Hematopoietic multipotent progenitor cell treated with erythropoietin and hydrocortisone succinate and interleukin-3 and kit ligand, for 4 days (in vitro differentiated cells): ENCODE measurements at regions not wholly inside any gene's neighbourhood (a gene's known extent, or its start where the extent isn't known, plus 50 kb on each side); places are given as distances from the start of the nearest gene placed in this dataset.

Source experiments
- DNase-seq: peaks from one replicate; pipeline ENCODE4 v3.0.0-alpha.2; 2015

DNA sequence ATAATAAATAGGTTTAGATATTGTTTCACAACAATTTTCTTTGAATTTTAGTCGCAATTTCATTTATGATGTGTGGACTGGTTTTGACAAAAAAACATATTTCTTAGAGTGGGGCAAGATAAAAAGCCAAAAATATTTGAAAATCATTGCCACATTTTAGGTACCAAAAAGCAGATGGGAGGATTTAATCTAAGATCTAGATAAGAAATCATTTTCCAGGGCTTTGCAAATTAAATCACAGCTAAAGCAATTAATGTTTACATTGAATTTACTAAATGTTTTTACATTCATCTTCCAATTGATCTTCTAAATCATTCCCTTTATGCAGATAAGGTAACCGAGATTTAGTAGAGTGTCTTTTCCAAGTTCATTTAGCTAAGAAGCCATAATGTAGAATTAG lies 1386.0 kb upstream of the TENM4 start:
- no peak for DNase-seq

DNA sequence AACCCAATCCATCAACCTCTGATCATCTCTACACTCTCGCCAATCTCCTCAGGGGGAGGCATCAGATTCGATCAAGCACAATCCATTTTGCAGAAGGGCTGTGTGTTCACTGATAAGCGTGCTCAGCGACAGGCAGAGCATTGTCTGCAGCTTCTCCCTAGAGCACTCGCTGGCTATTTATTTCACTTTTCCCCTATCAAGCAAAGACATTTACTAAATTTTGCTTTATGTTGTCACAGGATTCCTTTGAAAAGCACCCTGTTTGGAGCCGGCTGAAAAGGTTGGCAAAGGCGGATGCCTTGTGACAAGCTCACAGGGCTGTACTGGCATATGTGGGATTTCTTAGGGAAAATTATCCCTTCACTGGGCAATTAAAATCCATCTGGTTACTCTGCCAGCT lies 1381.5 kb upstream of the TENM4 start:
- DNase-seq = no peak

GRCh38 chr11:80819271-80819670 lies 1378.4 kb upstream of the TENM4 start:
- DNase-seq = peak; percentile 11

DNA sequence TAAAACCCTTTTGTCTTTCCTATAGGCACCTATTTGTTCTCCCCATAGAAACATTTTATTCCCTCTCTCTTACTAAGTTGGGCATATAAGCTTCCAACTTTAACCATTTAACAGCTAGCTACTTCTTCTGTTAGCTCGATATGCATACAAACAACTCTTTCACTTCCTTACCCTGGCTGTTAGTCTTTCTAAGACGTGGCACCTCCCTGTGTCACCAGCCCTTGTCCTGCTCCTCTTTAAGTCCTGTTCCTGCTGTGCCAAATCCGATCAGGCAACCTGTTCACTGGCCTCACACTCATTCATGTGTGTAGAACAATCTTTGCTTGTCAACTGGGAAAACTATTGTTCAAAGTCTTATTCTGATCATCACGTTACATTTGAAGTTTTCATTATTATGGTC lies 1376.1 kb upstream of the TENM4 start:
- no peak for DNase-seq

DNA sequence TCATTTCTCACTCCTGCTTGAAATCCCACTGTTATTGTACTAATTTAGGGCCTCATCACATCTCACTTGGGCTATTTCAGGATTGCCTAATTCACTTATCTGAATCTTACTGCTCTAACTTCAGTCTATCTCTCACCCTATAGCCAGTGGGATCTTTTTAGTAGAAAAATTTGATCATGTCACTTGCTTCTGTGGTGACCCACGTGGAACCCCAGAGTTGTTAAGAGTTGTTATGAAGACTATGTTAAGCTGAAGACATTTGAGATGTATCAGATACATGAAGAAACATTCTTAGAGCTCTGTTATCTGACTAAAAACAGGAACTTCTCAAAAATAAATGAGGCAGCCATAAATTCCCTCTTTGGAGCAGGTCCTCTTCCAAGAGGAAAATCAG lies 1375.6 kb upstream of the TENM4 start:
- DNase-seq = peak; percentile 16

- peak; percentile 55 for DNase-seq
Measured at GRCh38 chr11:80815752-80816453, 1375.1 kb upstream of the TENM4 start.

DNA sequence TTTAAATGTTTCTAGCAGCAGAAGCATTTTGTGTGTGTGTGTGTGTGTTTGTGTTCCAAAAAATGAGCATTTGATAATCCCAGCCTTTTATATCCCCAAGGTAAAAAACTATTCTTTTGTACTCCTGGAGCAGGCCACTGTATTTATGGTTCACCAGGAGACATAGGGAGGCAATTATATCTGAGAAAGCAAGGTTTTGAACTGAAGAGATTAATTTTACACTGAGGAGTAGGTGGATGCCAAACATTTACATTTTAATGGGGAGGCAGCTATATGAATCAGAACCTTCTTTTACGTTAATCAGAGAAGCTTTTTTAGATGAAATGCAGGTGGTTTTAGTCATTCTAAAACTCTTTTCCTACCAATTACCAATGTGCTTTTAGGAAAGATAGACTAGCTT lies 1374.0 kb upstream of the TENM4 start:
- DNase-seq = no peak

DNA sequence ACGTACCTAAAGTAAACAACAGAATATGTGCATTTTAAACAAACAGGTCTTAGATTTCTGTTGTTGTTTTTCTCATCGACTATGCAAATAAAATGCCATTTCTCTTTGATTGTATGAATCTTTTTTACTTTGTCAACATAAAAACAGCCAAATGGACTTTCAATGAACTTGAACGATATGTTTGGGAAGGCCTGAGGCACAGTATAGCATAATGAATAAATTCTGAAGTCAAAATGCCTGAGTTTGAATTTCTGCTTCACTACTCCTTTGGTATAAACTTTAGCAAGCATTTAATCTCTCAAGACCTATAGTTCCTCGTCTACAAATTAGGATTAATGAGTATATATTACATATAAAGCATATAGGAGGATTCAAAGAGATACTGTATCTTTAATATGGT lies 1369.9 kb upstream of the TENM4 start:
- no peak for DNase-seq

DNA sequence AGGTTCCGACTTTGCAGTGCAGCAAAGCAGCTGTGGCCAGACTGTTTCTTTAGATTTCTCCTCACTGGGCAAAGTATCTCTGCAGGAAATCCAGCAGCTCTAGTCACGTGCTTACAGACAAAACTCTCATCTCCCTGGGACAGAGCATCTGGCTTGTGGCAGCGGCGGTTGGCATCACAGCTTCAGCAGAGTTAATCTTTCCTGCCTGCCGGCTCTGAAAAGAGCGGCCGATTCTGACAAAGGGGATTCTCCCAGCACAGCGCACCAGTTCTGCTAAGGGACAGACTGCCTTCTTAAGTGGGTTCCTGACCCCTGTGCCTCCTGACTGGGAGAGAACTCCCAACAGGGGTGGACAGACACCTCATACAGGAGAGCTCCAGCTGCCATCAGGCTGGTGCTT lies 1357.3 kb upstream of the TENM4 start:
- no peak for DNase-seq

DNA sequence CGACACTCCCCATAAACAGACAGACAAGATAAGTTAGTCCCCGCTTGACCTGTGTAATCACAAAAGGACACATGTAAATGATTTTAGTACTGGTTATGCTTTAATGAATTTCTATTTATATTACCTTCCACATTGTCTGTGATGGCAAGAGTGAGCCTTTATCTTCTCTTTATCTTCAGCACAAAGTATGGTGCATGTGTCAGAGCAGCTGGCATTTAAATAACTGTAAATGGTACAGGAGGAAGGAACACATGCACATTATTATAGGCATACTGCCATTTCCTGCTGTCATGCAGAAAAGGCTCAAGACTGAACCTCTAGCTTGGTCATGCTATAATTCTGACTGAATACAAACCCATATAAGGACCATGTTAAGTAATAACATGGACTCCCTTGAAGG lies 1342.7 kb upstream of the TENM4 start:
- DNase-seq = peak; percentile 1

DNA sequence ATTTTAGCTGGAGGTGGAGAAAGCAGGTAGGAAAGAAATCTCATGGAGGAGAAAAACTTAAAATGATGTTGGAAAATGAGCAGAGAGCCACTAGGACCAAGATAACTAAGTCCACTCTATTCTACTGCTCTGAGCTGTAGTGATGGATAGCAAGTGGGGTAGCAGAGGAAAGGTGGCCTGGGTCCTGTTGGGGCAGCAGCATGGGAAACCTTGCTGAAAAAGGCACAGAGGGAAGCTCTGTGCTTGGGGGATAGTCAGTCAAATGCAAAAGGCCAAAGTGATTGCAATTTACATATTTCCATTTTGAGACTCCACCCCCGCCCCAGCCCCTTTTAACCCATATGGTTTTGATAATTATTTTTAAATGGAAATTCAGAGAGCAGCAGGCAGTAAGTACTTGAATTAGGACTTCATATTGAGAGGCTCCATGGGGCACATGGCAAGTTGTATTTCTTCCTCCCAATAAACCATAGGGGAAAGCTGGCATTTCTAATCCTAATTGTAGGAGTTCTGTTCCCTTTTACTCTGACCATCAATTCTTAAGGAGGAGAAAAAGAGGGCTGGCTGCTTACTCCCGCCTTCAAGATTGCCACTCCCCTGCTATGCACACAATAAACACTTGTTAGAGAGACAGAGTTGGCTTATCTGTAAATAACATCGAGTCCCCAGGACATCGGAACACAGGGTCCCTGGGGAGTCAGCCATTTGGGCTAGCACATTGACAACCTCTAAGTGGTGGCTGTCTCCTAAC lies 1341.5 kb upstream of the TENM4 start:
- no peak for DNase-seq

DNA sequence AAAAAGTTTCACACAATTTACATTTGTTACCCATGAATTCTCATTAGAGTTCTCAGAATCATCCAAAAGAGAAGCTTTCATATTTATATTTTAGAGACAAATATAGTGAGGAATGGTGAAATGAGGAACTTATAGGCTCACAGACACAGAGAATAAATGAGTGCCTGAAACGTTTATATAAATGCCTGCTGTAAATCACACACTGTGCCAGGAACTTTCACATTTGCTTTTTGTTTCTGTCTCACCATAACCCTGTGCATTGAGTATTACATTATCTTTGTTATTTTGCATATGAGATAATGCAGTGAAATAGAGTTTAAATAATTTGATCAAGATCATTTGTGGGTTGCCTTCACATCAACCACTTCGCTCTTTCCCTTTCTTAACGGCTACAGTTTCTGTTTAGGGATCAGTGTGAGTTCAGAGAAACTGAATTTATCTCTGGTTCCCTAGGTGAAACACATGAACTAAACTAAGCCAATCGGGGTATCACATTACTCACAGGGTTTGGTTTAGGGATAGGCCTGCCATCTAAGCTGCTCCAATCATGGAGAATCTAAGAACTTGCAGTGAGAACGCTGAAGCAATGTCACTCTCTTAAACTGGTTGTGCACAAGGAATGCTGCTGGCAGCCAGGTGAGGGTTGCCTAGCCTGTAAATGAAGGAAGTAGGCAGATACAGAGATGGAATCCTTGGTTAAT lies 1339.2 kb upstream of the TENM4 start:
- DNase-seq = no peak

DNA sequence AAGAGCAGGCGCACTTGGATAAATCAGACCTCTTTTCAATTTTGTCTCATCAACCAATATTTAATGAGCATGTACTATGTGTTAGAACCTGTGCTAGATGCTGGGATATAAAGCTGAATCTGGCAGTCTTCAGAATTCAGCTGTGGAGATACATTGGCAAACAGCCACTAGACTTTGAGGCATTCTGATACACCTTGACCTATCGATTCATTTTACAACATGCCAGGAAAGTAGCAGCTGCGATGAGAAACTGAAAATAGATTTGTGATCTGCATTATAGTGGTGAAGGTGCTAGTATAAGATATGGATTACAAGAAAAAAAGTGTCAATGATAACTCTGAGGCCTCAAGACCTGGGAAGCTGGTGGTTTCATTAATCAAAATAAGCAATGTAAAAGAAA lies 1338.1 kb upstream of the TENM4 start:
- DNase-seq = no peak

DNA sequence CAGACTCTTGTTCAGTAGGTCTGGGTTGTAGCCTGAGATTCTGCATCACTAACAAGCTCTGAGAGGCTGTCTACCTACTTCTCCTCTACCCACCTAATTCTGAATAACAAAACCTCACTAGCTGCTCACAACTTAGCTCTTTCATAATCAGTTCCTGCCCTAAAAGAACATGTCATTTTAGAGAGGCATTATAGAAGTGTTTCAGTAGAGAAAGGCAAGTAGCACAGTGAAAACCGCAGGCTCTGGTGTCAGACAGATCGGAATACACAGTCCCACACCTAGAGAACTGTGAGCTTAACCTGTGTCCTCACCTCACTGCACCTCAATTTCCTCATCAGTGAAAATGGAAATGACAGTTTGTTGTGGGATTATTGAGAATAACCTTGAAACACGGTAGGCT lies 1337.6 kb upstream of the TENM4 start:
- DNase-seq = no peak

DNA sequence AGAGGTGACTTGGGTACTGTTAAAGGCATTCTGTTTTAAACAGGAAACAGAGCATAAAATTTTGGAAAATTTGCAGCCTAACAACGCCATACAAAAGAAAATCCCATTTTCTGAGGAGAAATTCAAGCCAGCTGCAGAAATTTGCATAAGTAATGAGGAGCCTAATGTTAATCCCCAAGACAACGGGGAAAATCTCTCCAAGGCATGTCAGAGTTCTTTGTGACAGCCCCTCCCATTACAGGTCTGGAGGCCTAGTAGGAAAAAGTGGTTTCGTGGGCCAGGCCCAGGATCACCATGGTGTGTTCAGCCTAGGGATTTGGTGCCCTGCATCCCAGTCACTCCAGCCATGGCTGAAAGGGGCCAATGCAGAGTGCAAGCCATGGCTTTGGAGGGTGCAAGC lies 1333.1 kb upstream of the TENM4 start:
- no peak for DNase-seq

- DNase-seq = no peak
Measured at GRCh38 chr11:80771017-80771416, 1330.2 kb upstream of the TENM4 start.

- no peak for DNase-seq
Measured at GRCh38 chr11:80758787-80759186, 1318.0 kb upstream of the TENM4 start.

- peak; percentile 1 for DNase-seq
Measured at GRCh38 chr11:80748207-80748925, 1307.5 kb upstream of the TENM4 start.

- no peak for DNase-seq
Measured at GRCh38 chr11:80746300-80746699, 1305.5 kb upstream of the TENM4 start.

DNA sequence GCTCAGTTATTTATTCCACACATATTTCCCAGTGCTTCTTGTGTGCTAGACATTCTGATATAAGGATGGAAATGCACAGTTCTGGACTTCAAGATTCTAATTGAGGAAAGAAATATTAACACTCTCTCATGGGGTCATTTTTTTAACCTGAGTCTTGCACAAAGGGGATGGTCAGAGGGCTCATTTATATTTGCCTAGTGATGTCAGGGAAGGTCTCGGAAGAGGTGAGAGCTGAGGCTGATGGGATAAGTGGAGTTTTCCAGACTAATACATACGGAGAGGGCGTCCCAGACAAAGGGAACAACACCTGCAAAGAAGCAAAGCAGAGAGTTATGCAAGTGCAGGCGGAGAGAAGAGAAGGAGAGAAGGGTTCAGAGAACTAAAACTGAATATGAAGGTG lies 1304.6 kb upstream of the TENM4 start:
- DNase-seq = no peak

DNA sequence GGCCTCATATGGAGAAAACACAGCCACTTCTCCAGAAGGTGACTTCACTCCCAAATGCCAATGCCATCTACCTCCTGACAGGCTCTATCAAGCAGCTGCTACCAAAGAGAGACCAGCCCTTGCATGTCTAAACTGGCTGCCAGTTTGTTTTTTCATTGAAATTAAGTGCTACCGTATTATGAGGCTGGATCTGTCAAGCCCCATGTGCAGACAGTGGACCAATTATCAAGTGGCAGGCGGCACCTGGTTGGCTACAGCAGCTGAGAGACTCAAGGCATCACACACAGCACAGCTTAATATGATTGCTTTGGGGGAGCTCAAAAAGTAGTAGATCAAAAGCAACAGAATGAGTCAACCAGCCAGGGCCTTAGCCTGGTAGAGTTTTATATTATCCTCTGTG lies 1293.0 kb upstream of the TENM4 start:
- DNase-seq = no peak

DNA sequence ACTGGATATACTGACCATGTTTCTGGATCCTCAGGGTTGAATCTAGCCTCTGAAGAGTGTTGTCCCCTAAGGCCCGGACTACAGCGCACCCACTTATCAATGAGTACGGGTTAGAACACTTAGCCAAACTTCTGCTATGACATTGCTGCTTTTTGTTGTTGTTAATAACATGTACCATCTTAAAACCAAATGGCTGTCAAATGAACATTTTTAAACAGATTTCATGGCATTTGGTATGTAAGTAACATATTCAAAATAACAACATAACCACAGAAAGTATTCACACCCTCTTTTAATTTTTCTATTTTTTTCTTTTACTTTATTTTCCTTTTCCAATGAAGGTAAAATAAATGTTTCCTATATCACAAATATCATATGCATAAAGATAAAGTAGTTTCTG lies 1292.5 kb upstream of the TENM4 start:
- DNase-seq = no peak

DNA sequence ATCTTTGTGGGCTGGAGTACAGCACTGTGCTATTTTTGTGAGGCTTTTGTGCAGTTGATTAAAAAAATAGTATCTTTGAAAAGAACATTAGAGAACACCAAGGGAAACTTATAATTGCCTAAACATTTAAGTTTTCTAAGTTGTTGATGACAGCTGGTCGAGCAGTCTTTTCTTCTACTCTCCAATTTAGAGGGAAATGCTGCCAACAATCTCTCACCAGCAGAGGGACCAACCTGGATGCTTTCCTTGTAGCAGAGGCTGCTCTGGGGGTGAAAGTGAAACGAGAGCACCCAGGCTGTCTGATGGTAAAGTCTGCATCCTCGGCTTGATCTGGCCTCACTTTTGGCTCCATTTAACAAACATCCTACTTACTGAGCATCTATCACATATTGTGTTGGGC lies 1286.5 kb upstream of the TENM4 start:
- peak; percentile 16 for DNase-seq

- DNase-seq = no peak
Measured at GRCh38 chr11:80726236-80726635, 1285.4 kb upstream of the TENM4 start.
